HG02884 (cell line): ENCODE measurements at regions not wholly inside any gene's neighbourhood (a gene's known extent, or its start where the extent isn't known, plus 50 kb on each side); places are given as distances from the start of the nearest gene placed in this dataset.

Experiments used
- ATAC-seq: cut with Tn5 transposase; IDR thresholded peaks from one replicate; pipeline ENCODE4 v1.9.1; 2021; ENCODE audit warnings: mild to moderate bottlenecking, moderate library complexity; ENCODE audit not compliant: unreplicated experiment

DNA sequence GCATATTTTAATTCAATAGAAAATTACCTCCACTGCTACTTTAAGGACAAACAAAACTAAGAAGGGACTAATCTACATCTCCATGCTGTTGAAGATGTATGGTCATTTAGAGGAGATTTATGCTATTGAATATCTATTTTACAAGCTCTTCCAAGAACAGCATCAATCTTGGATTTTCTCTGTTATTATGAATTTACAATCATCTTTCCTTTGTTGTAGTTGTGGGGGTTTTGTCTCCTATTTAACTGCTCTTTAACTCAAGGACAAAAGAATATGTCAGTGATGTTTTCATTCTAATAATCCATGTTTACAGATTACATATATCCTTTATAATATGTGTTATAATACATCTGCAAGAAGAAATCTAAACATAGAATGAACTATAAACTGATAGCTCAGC is 907.8 kb downstream of the ROBO2 start:
- ATAC-seq, result no peak

- no peak for ATAC-seq
Observed at GRCh38 chr3:77967621-77968020, 927.7 kb downstream of the ROBO2 start.

GRCh38 chr3:77976079-77976478 is 936.2 kb downstream of the ROBO2 start:
- no peak for ATAC-seq

DNA sequence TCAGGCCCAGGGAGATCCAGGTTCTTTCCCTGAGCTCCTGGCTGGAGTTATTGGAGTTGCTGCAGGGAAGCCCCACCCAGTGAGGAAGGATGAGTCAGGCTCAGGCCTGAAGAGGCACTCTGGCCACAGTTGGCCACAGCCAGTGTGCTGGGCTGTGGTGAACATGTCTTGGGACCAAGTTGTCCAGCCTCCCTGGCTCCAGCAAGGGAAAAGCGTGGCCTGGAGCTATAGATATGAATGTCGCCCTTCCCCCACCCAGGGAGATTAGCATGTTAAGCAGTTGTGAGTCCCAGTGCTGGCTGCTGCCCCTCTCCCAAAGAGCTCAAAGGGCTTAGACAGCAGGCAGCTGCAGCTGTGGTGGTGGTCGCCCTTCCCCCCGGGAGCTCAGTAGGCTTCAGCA is 963.2 kb downstream of the ROBO2 start:
- no peak for ATAC-seq

GRCh38 chr3:78004571-78004970 is 964.7 kb downstream of the ROBO2 start:
- ATAC-seq, result no peak

GRCh38 chr3:78013653-78014052 is 973.8 kb downstream of the ROBO2 start:
- ATAC-seq, result no peak

- ATAC-seq, result no peak
Observed at GRCh38 chr3:78015856-78016255, 976.0 kb downstream of the ROBO2 start.

DNA sequence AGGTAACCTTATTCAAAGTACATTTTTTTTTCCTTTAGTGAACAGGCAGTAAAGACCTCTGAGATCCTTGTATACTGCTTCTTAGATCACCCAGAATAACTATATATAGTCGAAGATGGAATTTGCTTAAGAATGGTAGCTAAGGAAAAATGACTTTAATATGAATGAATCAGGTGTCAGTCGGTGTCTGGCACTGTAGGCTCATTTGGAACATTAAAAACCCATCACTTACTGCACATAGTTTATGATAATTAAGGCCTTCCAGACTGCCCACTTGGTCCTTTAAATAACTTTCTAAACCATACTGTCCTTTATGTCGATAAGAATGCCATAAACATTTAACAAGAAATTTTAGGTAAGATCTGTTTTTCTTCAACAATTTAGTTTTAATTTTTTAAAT is 981.8 kb downstream of the ROBO2 start:
- ATAC-seq, result no peak

- no peak for ATAC-seq
Observed at GRCh38 chr3:78022232-78022631, 982.3 kb downstream of the ROBO2 start.

DNA sequence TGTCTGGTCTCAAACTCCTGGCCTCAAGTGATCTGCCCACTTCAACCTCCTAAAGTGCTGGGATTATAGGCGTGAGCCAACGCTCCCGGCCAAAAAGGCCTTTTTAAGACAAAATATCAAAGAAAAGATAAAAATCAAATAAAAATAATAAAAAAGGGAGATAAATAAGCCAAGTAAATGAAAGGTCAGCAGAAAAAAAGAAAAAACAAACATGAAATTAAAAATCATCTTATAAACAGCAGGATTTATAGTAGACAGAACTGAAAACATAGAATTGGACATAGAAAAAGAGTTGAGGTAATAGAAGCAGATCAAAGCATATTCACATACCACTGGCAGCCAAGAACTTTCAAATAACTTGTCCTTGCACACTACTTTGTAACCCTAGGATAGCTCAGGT is 983.4 kb downstream of the ROBO2 start:
- ATAC-seq, result no peak

- no peak for ATAC-seq
Observed at GRCh38 chr3:78025916-78026315, 986.0 kb downstream of the ROBO2 start.

- ATAC-seq, result no peak
Observed at GRCh38 chr3:78026318-78026828, 986.5 kb downstream of the ROBO2 start.

DNA sequence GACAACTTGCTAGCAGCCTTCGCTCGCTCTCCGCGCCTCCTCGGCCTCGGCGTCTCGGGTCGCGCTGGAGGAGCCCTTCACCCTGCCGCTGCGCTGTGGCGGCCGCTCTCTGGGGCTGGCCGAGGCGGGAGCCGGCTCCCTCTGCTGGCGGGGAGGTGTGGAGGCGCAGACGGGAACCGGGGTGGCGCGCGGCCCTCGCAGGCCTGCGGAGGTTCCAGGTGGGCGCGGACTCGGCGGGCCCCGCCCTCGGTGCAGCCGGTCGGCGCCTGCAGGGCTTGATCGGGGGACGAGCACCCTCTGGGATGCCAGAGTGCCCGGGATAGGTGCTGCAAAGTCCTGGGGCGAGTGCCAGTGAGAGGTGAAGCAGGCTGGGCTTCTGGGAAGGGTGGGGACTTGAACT is 989.9 kb downstream of the ROBO2 start:
- ATAC-seq, result no peak

GRCh38 chr3:78035131-78035641 is 995.3 kb downstream of the ROBO2 start:
- no peak for ATAC-seq

- no peak for ATAC-seq
Observed at GRCh38 chr3:78041486-78041885, 1001.6 kb downstream of the ROBO2 start.

DNA sequence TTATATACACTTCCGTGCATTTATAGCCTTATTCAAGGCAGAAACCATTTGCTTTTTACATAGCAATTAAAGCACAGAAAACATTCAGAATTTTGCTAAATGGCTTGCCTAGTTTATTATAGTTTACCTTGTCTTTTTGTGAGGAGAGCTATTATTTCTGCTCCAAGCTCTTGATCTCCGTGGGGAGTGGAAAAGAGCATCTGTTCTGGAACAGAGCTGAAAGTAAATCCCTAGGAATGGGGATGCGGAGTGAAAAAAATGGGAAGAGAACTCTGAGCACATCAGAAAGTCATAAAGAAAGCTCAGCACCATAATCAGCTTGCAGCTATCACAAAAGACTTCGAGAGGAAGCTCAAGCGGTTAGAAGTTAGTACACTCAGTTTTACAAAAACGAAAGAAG is 1006.7 kb downstream of the ROBO2 start:
- ATAC-seq, result no peak

DNA sequence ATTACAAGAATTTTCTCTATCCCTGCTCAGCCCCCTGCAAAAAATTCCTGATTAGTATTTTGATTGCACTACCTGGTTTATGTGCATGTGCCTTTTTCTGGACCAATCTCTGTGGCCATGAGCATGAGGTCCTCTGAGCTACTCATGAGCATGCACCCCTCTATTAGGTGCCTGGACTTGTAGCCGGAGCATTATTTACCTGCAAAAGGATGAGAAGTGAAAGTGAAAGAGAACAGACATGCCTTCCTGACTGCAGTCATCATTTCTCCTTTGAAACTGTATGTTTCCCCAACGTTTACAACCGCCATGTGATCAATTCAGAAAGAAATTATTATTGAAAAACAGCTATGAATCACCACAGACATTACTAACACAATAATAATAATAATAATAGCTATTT is 1008.8 kb downstream of the ROBO2 start:
- no peak for ATAC-seq

GRCh38 chr3:78049521-78049920 is 1009.6 kb downstream of the ROBO2 start:
- no peak for ATAC-seq

DNA sequence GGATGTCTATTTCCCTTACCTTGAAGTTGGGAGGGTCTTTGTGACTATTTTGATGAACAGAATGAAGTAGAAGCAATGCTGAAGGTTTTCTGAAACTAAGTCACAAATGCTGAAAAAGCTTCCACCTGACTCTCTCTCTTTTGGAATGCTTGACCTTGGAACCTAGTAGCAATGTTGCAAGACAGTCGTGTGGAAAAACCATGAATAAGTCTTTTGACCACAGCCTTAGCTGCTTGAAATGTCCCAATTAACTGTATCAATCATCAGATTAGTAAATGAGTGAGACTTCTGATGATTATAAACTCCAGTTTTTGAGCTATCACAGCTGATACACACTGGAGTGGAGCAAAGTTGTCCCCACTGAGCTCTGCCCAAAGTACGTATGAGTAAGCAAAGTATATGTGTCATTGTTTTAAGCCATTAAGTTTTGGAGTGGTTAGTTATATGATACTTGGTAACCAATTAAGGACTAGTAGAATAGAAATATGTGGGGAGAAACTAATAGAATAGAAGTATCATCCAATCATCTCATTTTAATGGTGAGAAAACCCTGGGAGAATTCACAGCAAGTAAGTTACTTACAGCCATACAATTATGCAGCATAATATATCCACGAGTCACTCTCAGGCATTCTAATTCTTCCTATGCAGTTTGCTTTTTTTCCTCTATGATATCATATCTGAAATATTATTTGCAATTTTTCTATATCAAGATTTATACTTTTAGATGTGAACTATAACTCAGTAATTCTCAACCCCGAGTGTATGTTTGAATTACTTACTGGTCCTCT is 1010.6 kb downstream of the ROBO2 start:
- no peak for ATAC-seq

DNA sequence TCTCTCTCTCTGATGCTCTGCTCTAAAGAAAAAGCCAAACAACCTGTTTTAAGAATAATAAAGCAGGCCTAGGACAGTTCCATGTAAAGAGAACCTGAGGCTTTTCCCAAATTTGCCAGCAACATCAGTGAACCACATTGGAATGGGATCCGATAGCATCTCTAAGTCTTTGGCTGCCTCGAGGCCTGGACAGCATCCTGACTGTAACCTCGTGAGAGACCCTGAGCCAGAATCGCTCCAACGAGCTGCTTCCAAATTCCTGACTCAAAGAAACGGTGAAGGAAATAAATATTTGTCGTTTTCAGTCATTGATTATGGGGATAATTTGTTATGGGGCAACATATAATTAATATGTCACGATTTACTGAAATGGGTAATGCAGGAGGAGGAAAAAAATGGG is 1012.8 kb downstream of the ROBO2 start:
- ATAC-seq, result no peak

DNA sequence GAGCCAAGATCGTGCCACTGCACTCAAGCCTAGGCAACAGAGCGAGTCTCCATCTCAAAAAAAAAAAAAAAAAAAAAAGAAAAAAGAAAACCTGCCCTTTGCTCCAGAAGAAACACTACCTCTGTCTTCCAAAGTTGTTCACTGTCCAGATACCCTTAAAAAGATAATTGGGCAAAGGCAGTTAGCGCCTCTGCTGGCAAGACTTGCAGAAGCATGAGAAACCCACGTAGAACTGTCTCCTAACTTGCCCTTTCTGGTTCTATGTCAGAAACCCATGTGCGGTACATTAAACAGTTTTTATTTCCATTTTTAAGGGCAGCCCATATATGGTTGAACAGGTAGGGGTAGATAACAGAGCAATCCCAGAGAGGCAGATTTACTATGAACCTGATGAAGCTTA is 1026.4 kb downstream of the ROBO2 start:
- no peak for ATAC-seq

DNA sequence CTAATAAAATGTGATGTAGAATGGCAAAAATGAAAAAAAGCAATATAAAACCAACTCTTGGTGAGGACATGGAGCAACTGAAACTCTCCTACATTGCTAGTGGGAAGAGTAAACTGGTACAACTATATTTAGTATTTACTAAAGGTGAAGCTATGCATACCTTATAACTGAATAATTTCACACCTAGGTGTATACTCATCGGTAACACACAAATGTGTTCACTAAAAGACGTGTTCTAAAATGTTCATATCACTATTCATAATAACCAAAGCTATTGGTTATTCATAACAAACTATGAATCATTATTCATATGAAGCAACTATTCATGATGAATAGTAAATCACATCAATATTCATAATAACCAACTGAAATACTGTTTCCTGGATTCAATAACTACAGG is 1030.3 kb downstream of the ROBO2 start:
- no peak for ATAC-seq

DNA sequence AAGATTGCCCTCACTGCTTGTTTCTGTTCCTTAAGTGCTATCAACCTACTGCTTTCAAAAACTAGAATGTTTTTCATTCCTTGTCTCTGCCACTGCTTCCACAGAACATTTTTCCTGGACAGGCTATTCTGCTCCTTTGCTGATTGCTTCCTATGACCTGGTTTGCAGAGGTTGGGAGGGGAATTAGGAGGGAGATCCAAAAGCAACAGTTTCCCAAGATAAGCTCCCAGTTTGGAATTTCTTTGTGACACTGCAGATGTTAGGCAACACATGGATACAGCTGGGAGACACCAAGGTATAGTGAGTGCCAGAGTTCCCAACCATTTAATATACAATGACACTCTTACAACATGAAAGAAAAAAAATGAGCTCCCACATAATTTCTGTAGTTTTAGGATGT is 1036.5 kb downstream of the ROBO2 start:
- no peak for ATAC-seq
